ENCODE measurements at regions not wholly inside any gene's neighbourhood (a gene's known extent, or its start where the extent isn't known, plus 50 kb on each side); places are given as distances from the start of the nearest gene placed in this dataset.

GRCh38 chr4:14615671-14616070 lies 386.6 kb upstream of the CPEB2 start:
- Mint-ChIP-seq H3K27ac (ENCODE audit: low read depth) (no peak overlapping the region), H3K27me3 (no peaks in the 10 kb centered on the region), H3K9me3 (peaks cover 5% of the 10 kb centered on the region), H3K36me3 (ENCODE audit: insufficient read depth) (no peaks in the 10 kb centered on the region), H3K4me1 (no peaks in the 10 kb centered on the region), H3K4me3 (no peak overlapping the region)
- ATAC-seq (replicated peaks; ENCODE audit: extremely low read depth, poor library complexity, severe bottlenecking), result no peak
- no peak for DNase-seq (ENCODE audit: low spot score in 2 of 2)

GRCh38 chr4:14620567-14621141 lies 381.6 kb upstream of the CPEB2 start:
- no peak overlapping the region for H3K4me3 Mint-ChIP-seq
- H3K4me1 Mint-ChIP-seq, result no peaks in the 10 kb centered on the region

GRCh38 chr4:14621731-14622463 lies 380.4 kb upstream of the CPEB2 start:
- ATAC-seq (replicated peaks; ENCODE audit: extremely low read depth, poor library complexity, severe bottlenecking), result no peak
- no peak for DNase-seq (ENCODE audit: low spot score in 2 of 2)
- Mint-ChIP-seq H3K4me3 (no peak overlapping the region), H3K36me3 (ENCODE audit: insufficient read depth) (no peaks in the 10 kb centered on the region), H3K9me3 (peaks cover 9% of the 10 kb centered on the region), H3K27me3 (no peaks in the 10 kb centered on the region), H3K4me1 (no peaks in the 10 kb centered on the region), H3K27ac (ENCODE audit: low read depth) (no peak overlapping the region)

More at GRCh38 chr4:14620567-14621141, 381.6 kb upstream of the CPEB2 start:
- no peaks in the 10 kb centered on the region for H3K27me3 Mint-ChIP-seq
- no peak for DNase-seq (ENCODE audit: low spot score in 2 of 2)
- H3K9me3 Mint-ChIP-seq, result peaks cover 7% of the 10 kb centered on the region
- H3K36me3 Mint-ChIP-seq (ENCODE audit: insufficient read depth), result no peaks in the 10 kb centered on the region
- no peak overlapping the region for H3K27ac Mint-ChIP-seq (ENCODE audit: low read depth)
- ATAC-seq (replicated peaks; ENCODE audit: extremely low read depth, poor library complexity, severe bottlenecking), result no peak

GRCh38 chr4:14627038-14627437 lies 375.2 kb upstream of the CPEB2 start:
- ATAC-seq (replicated peaks; ENCODE audit: extremely low read depth, poor library complexity, severe bottlenecking), result no peak
- Mint-ChIP-seq H3K27ac (ENCODE audit: low read depth) (no peak overlapping the region), H3K9me3 (peaks cover 12% of the 10 kb centered on the region)

GRCh38 chr4:14631806-14632440 lies 370.4 kb upstream of the CPEB2 start:
- DNase-seq (ENCODE audit: low spot score in 2 of 2) (no peak), ATAC-seq (replicated peaks; ENCODE audit: extremely low read depth, poor library complexity, severe bottlenecking) (no peak)
- no peaks in the 10 kb centered on the region for H3K4me1 Mint-ChIP-seq
- H3K36me3 Mint-ChIP-seq (ENCODE audit: insufficient read depth), result peaks cover 2% of the 10 kb centered on the region
- H3K4me3 Mint-ChIP-seq, result no peak overlapping the region
- H3K9me3 Mint-ChIP-seq, result peaks cover 7% of the 10 kb centered on the region
- no peak overlapping the region for H3K27ac Mint-ChIP-seq (ENCODE audit: low read depth)
- H3K27me3 Mint-ChIP-seq, result no peaks in the 10 kb centered on the region

More at GRCh38 chr4:14627038-14627437, 375.2 kb upstream of the CPEB2 start:
- Mint-ChIP-seq H3K4me1 (no peaks in the 10 kb centered on the region), H3K36me3 (ENCODE audit: insufficient read depth) (no peaks in the 10 kb centered on the region), H3K4me3 (no peak overlapping the region), H3K27me3 (no peaks in the 10 kb centered on the region)
- DNase-seq (ENCODE audit: low spot score in 2 of 2), result no peak

GRCh38 chr4:14636563-14636962 lies 365.7 kb upstream of the CPEB2 start:
- Mint-ChIP-seq H3K9me3 (peaks cover 4% of the 10 kb centered on the region), H3K27me3 (no peaks in the 10 kb centered on the region), H3K4me1 (no peaks in the 10 kb centered on the region), H3K36me3 (ENCODE audit: insufficient read depth) (peaks cover 4% of the 10 kb centered on the region), H3K27ac (ENCODE audit: low read depth) (no peak overlapping the region), H3K4me3 (no peak overlapping the region)
- no peak for ATAC-seq (replicated peaks; ENCODE audit: extremely low read depth, poor library complexity, severe bottlenecking)
- no peak for DNase-seq (ENCODE audit: low spot score in 2 of 2)

- no peaks in the 10 kb centered on the region for H3K4me1 Mint-ChIP-seq
- no peaks in the 10 kb centered on the region for H3K9me3 Mint-ChIP-seq
- no peak overlapping the region for H3K4me3 Mint-ChIP-seq
- no peak overlapping the region for H3K27ac Mint-ChIP-seq (ENCODE audit: low read depth)
- H3K27me3 Mint-ChIP-seq, result no peaks in the 10 kb centered on the region
- ATAC-seq (replicated peaks; ENCODE audit: extremely low read depth, poor library complexity, severe bottlenecking), result no peak
- H3K36me3 Mint-ChIP-seq (ENCODE audit: insufficient read depth), result peaks cover 2% of the 10 kb centered on the region
- DNase-seq (ENCODE audit: low spot score in 2 of 2), result no peak
Observed at GRCh38 chr4:14640476-14640875, 361.8 kb upstream of the CPEB2 start.

GRCh38 chr4:14641871-14642270 lies 360.4 kb upstream of the CPEB2 start:
- Mint-ChIP-seq H3K4me3 (no peak overlapping the region), H3K27ac (ENCODE audit: low read depth) (no peak overlapping the region), H3K27me3 (no peaks in the 10 kb centered on the region)

GRCh38 chr4:14644580-14645282 lies 357.6 kb upstream of the CPEB2 start:
- no peak overlapping the region for H3K4me3 Mint-ChIP-seq
- H3K27ac Mint-ChIP-seq (ENCODE audit: low read depth), result no peak overlapping the region
- no peaks in the 10 kb centered on the region for H3K4me1 Mint-ChIP-seq
- H3K9me3 Mint-ChIP-seq, result no peaks in the 10 kb centered on the region
- no peaks in the 10 kb centered on the region for H3K27me3 Mint-ChIP-seq
- H3K36me3 Mint-ChIP-seq (ENCODE audit: insufficient read depth), result no peaks in the 10 kb centered on the region
- DNase-seq (ENCODE audit: low spot score in 2 of 2) (no peak), ATAC-seq (replicated peaks; ENCODE audit: extremely low read depth, poor library complexity, severe bottlenecking) (no peak)

More at GRCh38 chr4:14641871-14642270, 360.4 kb upstream of the CPEB2 start:
- ATAC-seq (replicated peaks; ENCODE audit: extremely low read depth, poor library complexity, severe bottlenecking) (no peak), DNase-seq (ENCODE audit: low spot score in 2 of 2) (no peak)
- Mint-ChIP-seq H3K36me3 (ENCODE audit: insufficient read depth) (peaks cover 2% of the 10 kb centered on the region), H3K9me3 (no peaks in the 10 kb centered on the region), H3K4me1 (no peaks in the 10 kb centered on the region)

- no peak overlapping the region for H3K4me3 Mint-ChIP-seq
- H3K27ac Mint-ChIP-seq (ENCODE audit: low read depth), result no peak overlapping the region
- H3K27me3 Mint-ChIP-seq, result no peaks in the 10 kb centered on the region
- H3K36me3 Mint-ChIP-seq (ENCODE audit: insufficient read depth), result no peaks in the 10 kb centered on the region
- no peaks in the 10 kb centered on the region for H3K4me1 Mint-ChIP-seq
- peaks cover 11% of the 10 kb centered on the region for H3K9me3 Mint-ChIP-seq
- ATAC-seq (replicated peaks; ENCODE audit: extremely low read depth, poor library complexity, severe bottlenecking) (no peak), DNase-seq (ENCODE audit: low spot score in 2 of 2) (no peak)
Observed at GRCh38 chr4:14646831-14647230, 355.4 kb upstream of the CPEB2 start.

GRCh38 chr4:14650127-14650526 lies 352.2 kb upstream of the CPEB2 start:
- Mint-ChIP-seq H3K27ac (ENCODE audit: low read depth) (no peak overlapping the region), H3K36me3 (ENCODE audit: insufficient read depth) (no peaks in the 10 kb centered on the region), H3K4me3 (no peak overlapping the region), H3K9me3 (peaks cover 14% of the 10 kb centered on the region), H3K27me3 (no peaks in the 10 kb centered on the region), H3K4me1 (no peaks in the 10 kb centered on the region)
- DNase-seq (ENCODE audit: low spot score in 2 of 2) (no peak), ATAC-seq (replicated peaks; ENCODE audit: extremely low read depth, poor library complexity, severe bottlenecking) (no peak)

GRCh38 chr4:14652522-14652921 lies 349.8 kb upstream of the CPEB2 start:
- DNase-seq (ENCODE audit: low spot score in 2 of 2) (no peak), ATAC-seq (replicated peaks; ENCODE audit: extremely low read depth, poor library complexity, severe bottlenecking) (no peak)
- H3K27ac Mint-ChIP-seq (ENCODE audit: low read depth), result no peak overlapping the region
- no peaks in the 10 kb centered on the region for H3K27me3 Mint-ChIP-seq
- no peaks in the 10 kb centered on the region for H3K36me3 Mint-ChIP-seq (ENCODE audit: insufficient read depth)
- H3K4me3 Mint-ChIP-seq, result no peak overlapping the region
- H3K4me1 Mint-ChIP-seq, result no peaks in the 10 kb centered on the region
- peaks cover 21% of the 10 kb centered on the region for H3K9me3 Mint-ChIP-seq

All from central memory CD8-positive, alpha-beta T cell (primary cell).